ENCODE measurements at regions not wholly inside any gene's neighbourhood (a gene's known extent, or its start where the extent isn't known, plus 50 kb on each side); places are given as distances from the start of the nearest gene placed in this dataset.

GRCh38 chr4:81922313-81922712 lies 450.6 kb upstream of the RASGEF1B start:
- Histone ChIP-seq H3K27me3 (ENCODE audit: control insufficient read depth in 1 of 2, insufficient read depth in 2 of 2, low read length in 1 of 2) (no peaks in the 10 kb centered on the region), H3K9me3 (ENCODE audit: control insufficient read depth, low read length) (no peaks in the 10 kb centered on the region), H3K4me1 (ENCODE audit: control insufficient read depth in 1 of 2, insufficient read depth in 2 of 2, low read length in 2 of 2) (no peaks in the 10 kb centered on the region), H3K36me3 (ENCODE audit: control insufficient read depth in 1 of 2, insufficient read depth in 2 of 2, low read length in 1 of 2) (no peaks in the 10 kb centered on the region), H3K27ac (ENCODE audit: low read depth in 1 of 2, low read length in 2 of 2) (no peak overlapping the region), H3K4me3 (ENCODE audit: low read length in 2 of 2) (no peak overlapping the region)
- ATAC-seq (ENCODE audit: low FRiP score) (no peak), DNase-seq (no peak)
- WGBS, 2 donors = 37 to 38% methylated on average over 3 of the region's 3 CpGs
- intact Hi-C loops (cut with DNase I) = no loop called here

- H3K4me3 ChIP-seq (ENCODE audit: low read length in 2 of 2) = no peak overlapping the region
- intact Hi-C loops (cut with DNase I) = no loop called here
- 42 to 55% methylated on average over 4 of the region's 4 CpGs for WGBS, 2 donors
- no peak overlapping the region for H3K27ac ChIP-seq (ENCODE audit: low read depth in 1 of 2, low read length in 2 of 2)
- no peaks in the 10 kb centered on the region for H3K4me1 ChIP-seq (ENCODE audit: control insufficient read depth in 1 of 2, insufficient read depth in 2 of 2, low read length in 2 of 2)
- H3K9me3 ChIP-seq (ENCODE audit: control insufficient read depth, low read length) = no peaks in the 10 kb centered on the region
- ATAC-seq (ENCODE audit: low FRiP score) (no peak), DNase-seq (no peak)
- H3K27me3 ChIP-seq (ENCODE audit: control insufficient read depth in 1 of 2, insufficient read depth in 2 of 2, low read length in 1 of 2) = no peaks in the 10 kb centered on the region
- no peaks in the 10 kb centered on the region for H3K36me3 ChIP-seq (ENCODE audit: control insufficient read depth in 1 of 2, insufficient read depth in 2 of 2, low read length in 1 of 2)
These were observed 450.0 kb upstream of the RASGEF1B start for GRCh38 chr4:81921751-81922159.

- intact Hi-C loops (cut with DNase I) = no loop called here
- Histone ChIP-seq H3K27me3 (ENCODE audit: control insufficient read depth in 1 of 2, insufficient read depth in 2 of 2, low read length in 1 of 2) (no peaks in the 10 kb centered on the region), H3K4me1 (ENCODE audit: control insufficient read depth in 1 of 2, insufficient read depth in 2 of 2, low read length in 2 of 2) (no peaks in the 10 kb centered on the region), H3K9me3 (ENCODE audit: control insufficient read depth, low read length) (no peaks in the 10 kb centered on the region), H3K4me3 (ENCODE audit: low read length in 2 of 2) (no peak overlapping the region), H3K27ac (ENCODE audit: low read depth in 1 of 2, low read length in 2 of 2) (no peak overlapping the region), H3K36me3 (ENCODE audit: control insufficient read depth in 1 of 2, insufficient read depth in 2 of 2, low read length in 1 of 2) (no peaks in the 10 kb centered on the region)
- 95 to 100% methylated on average over 1 of the region's 1 CpG for WGBS, 2 donors
- peak; percentile 19 for ATAC-seq (ENCODE audit: low FRiP score)
- no peak for DNase-seq
These were observed 448.1 kb upstream of the RASGEF1B start for GRCh38 chr4:81919810-81920209.

- H3K36me3 ChIP-seq (ENCODE audit: control insufficient read depth in 1 of 2, insufficient read depth in 2 of 2, low read length in 1 of 2) = no peaks in the 10 kb centered on the region
- H3K4me3 ChIP-seq (ENCODE audit: low read length in 2 of 2) = no peak overlapping the region
- intact Hi-C loops (cut with DNase I) = no loop called here
- DNase-seq (no peak), ATAC-seq (ENCODE audit: low FRiP score) (no peak)
- no peaks in the 10 kb centered on the region for H3K9me3 ChIP-seq (ENCODE audit: control insufficient read depth, low read length)
- 59 to 63% methylated on average over 4 of the region's 4 CpGs for WGBS, 2 donors
- no peaks in the 10 kb centered on the region for H3K27me3 ChIP-seq (ENCODE audit: control insufficient read depth in 1 of 2, insufficient read depth in 2 of 2, low read length in 1 of 2)
- no peaks in the 10 kb centered on the region for H3K4me1 ChIP-seq (ENCODE audit: control insufficient read depth in 1 of 2, insufficient read depth in 2 of 2, low read length in 2 of 2)
- no peak overlapping the region for H3K27ac ChIP-seq (ENCODE audit: low read depth in 1 of 2, low read length in 2 of 2)
These were observed 447.5 kb upstream of the RASGEF1B start for GRCh38 chr4:81919223-81919622.

GRCh38 chr4:81915430-81915829 lies 443.7 kb upstream of the RASGEF1B start:
- no peak for DNase-seq
- no peak for ATAC-seq (ENCODE audit: low FRiP score)
- intact Hi-C loops (cut with DNase I) = no loop called here
- Histone ChIP-seq H3K27ac (ENCODE audit: low read depth in 1 of 2, low read length in 2 of 2) (no peak overlapping the region), H3K36me3 (ENCODE audit: control insufficient read depth in 1 of 2, insufficient read depth in 2 of 2, low read length in 1 of 2) (no peaks in the 10 kb centered on the region), H3K4me1 (ENCODE audit: control insufficient read depth in 1 of 2, insufficient read depth in 2 of 2, low read length in 2 of 2) (no peaks in the 10 kb centered on the region), H3K27me3 (ENCODE audit: control insufficient read depth in 1 of 2, insufficient read depth in 2 of 2, low read length in 1 of 2) (no peaks in the 10 kb centered on the region), H3K4me3 (ENCODE audit: low read length in 2 of 2) (no peak overlapping the region), H3K9me3 (ENCODE audit: control insufficient read depth, low read length) (no peaks in the 10 kb centered on the region)
- 17 to 30% methylated on average over 2 of the region's 2 CpGs for WGBS, 2 donors

GRCh38 chr4:81914623-81915022 lies 442.9 kb upstream of the RASGEF1B start:
- DNase-seq = no peak
- intact Hi-C loops (cut with DNase I) = no loop called here

GRCh38 chr4:81913427-81913879 lies 441.7 kb upstream of the RASGEF1B start:
- no peak overlapping the region for H3K27ac ChIP-seq (ENCODE audit: low read depth in 1 of 2, low read length in 2 of 2)
- DNase-seq (peak in 1 of 2 donors; percentile 47), ATAC-seq (ENCODE audit: low FRiP score) (no peak)
- H3K9me3 ChIP-seq (ENCODE audit: control insufficient read depth, low read length) = no peaks in the 10 kb centered on the region
- no peaks in the 10 kb centered on the region for H3K27me3 ChIP-seq (ENCODE audit: control insufficient read depth in 1 of 2, insufficient read depth in 2 of 2, low read length in 1 of 2)
- no peaks in the 10 kb centered on the region for H3K4me1 ChIP-seq (ENCODE audit: control insufficient read depth in 1 of 2, insufficient read depth in 2 of 2, low read length in 2 of 2)
- H3K36me3 ChIP-seq (ENCODE audit: control insufficient read depth in 1 of 2, insufficient read depth in 2 of 2, low read length in 1 of 2) = no peaks in the 10 kb centered on the region
- 17 to 20% methylated on average over 12 of the region's 12 CpGs for WGBS, 2 donors
- intact Hi-C loops (cut with DNase I) = no loop called here
- no peak overlapping the region for H3K4me3 ChIP-seq (ENCODE audit: low read length in 2 of 2)

More at GRCh38 chr4:81914623-81915022, 442.9 kb upstream of the RASGEF1B start:
- H3K9me3 ChIP-seq (ENCODE audit: control insufficient read depth, low read length) = no peaks in the 10 kb centered on the region
- no peaks in the 10 kb centered on the region for H3K4me1 ChIP-seq (ENCODE audit: control insufficient read depth in 1 of 2, insufficient read depth in 2 of 2, low read length in 2 of 2)
- H3K27me3 ChIP-seq (ENCODE audit: control insufficient read depth in 1 of 2, insufficient read depth in 2 of 2, low read length in 1 of 2) = no peaks in the 10 kb centered on the region
- H3K4me3 ChIP-seq (ENCODE audit: low read length in 2 of 2) = no peak overlapping the region
- H3K27ac ChIP-seq (ENCODE audit: low read depth in 1 of 2, low read length in 2 of 2) = no peak overlapping the region
- no peak for ATAC-seq (ENCODE audit: low FRiP score)
- no peaks in the 10 kb centered on the region for H3K36me3 ChIP-seq (ENCODE audit: control insufficient read depth in 1 of 2, insufficient read depth in 2 of 2, low read length in 1 of 2)

- Histone ChIP-seq H3K27ac (ENCODE audit: low read depth in 1 of 2, low read length in 2 of 2) (no peak overlapping the region), H3K4me1 (ENCODE audit: control insufficient read depth in 1 of 2, insufficient read depth in 2 of 2, low read length in 2 of 2) (no peaks in the 10 kb centered on the region), H3K36me3 (ENCODE audit: control insufficient read depth in 1 of 2, insufficient read depth in 2 of 2, low read length in 1 of 2) (no peaks in the 10 kb centered on the region), H3K27me3 (ENCODE audit: control insufficient read depth in 1 of 2, insufficient read depth in 2 of 2, low read length in 1 of 2) (no peaks in the 10 kb centered on the region), H3K4me3 (ENCODE audit: low read length in 2 of 2) (no peak overlapping the region), H3K9me3 (ENCODE audit: control insufficient read depth, low read length) (no peaks in the 10 kb centered on the region)
- intact Hi-C loops (cut with DNase I) = no loop called here
- no peak for DNase-seq
- WGBS, 2 donors = 28 to 30% methylated on average over 1 of the region's 1 CpG
- ATAC-seq (ENCODE audit: low FRiP score) = no peak
These were observed 440.8 kb upstream of the RASGEF1B start for GRCh38 chr4:81912376-81913030.

GRCh38 chr4:81906905-81907304 lies 435.2 kb upstream of the RASGEF1B start:
- 77 to 84% methylated on average over 1 of the region's 1 CpG for WGBS, 2 donors
- DNase-seq = no peak
- H3K4me3 ChIP-seq (ENCODE audit: low read length in 2 of 2) = no peak overlapping the region
- no peak for ATAC-seq (ENCODE audit: low FRiP score)
- no peaks in the 10 kb centered on the region for H3K36me3 ChIP-seq (ENCODE audit: control insufficient read depth in 1 of 2, insufficient read depth in 2 of 2, low read length in 1 of 2)
- no peaks in the 10 kb centered on the region for H3K27me3 ChIP-seq (ENCODE audit: control insufficient read depth in 1 of 2, insufficient read depth in 2 of 2, low read length in 1 of 2)
- intact Hi-C loops (cut with DNase I) = no loop called here
- no peaks in the 10 kb centered on the region for H3K9me3 ChIP-seq (ENCODE audit: control insufficient read depth, low read length)
- no peaks in the 10 kb centered on the region for H3K4me1 ChIP-seq (ENCODE audit: control insufficient read depth in 1 of 2, insufficient read depth in 2 of 2, low read length in 2 of 2)
- H3K27ac ChIP-seq (ENCODE audit: low read depth in 1 of 2, low read length in 2 of 2) = no peak overlapping the region

All from aorta (tissue), 5 donors.